Suprapubic skin (tissue), 4 donors: ENCODE measurements at regions not wholly inside any gene's neighbourhood (a gene's known extent, or its start where the extent isn't known, plus 50 kb on each side); places are given as distances from the start of the nearest gene placed in this dataset.
A peak's percentile ranks its signal among the peaks of the same experiment; 100 is the strongest.

Source experiments
- DNase-seq, 2 donors: peaks; one replicate each; pipeline ENCODE4 v3.0.0-alpha.2; 2019; ENCODE audit warnings: low spot score in 2 of 2
- H3K27ac ChIP-seq: fragments of 200-600 bp; sonication (generic); one replicate; pipeline ENCODE4 v1.5.1; 2019
- H3K27me3 ChIP-seq: fragments of 200-600 bp; sonication (generic); one replicate; pipeline ENCODE4 v1.5.1; 2019
- H3K36me3 ChIP-seq: fragments of 200-600 bp; sonication (generic); one replicate; pipeline ENCODE4 v1.5.1; 2019
- H3K4me1 ChIP-seq: fragments of 200-600 bp; sonication (generic); one replicate; pipeline ENCODE4 v1.5.1; 2019
- H3K4me3 ChIP-seq: fragments of 200-600 bp; sonication (generic); one replicate; pipeline ENCODE4 v1.5.1; 2019; ENCODE audit warnings: mild to moderate bottlenecking
- H3K9me3 ChIP-seq: fragments of 200-600 bp; sonication (generic); one replicate; pipeline ENCODE4 v1.5.1; 2019
- EP300 ChIP-seq: sonication (generic); formaldehyde crosslinking; IDR thresholded peaks from one replicate; pipeline ENCODE4 v1.6.1; 2017; ENCODE audit warnings: antibody characterized with exemption
- POLR2A ChIP-seq, 2 donors: fragments of 450-650 bp; IDR thresholded peaks; one replicate each; pipeline ENCODE4 v1.6.1; 2017; ENCODE audit warnings: antibody characterized with exemption in 2 of 2, mild to moderate bottlenecking in 2 of 2, moderate library complexity in 2 of 2
- POLR2AphosphoS5 ChIP-seq, 3 donors: sonication (generic); formaldehyde crosslinking; IDR thresholded peaks; one replicate each; pipeline ENCODE4 v1.6.1; 2017; ENCODE audit warnings: antibody characterized with exemption in 3 of 3
- WGBS: methylation state at CpG from one replicate; pipeline ENCODE4 v1.1.5; 2018; 5-methylcytosine and 5-hydroxymethylcytosine counted together
- TF ChIP-seq, protein P1 (sequence below), 2 donors: fragments of 200-600 bp in 1 of 2; fragments of 450-650 bp in 1 of 2; sonication (generic) in 1 of 2; IDR thresholded peaks; one replicate each; pipeline ENCODE4 v1.5.1; 2016 to 2019; ENCODE audit warnings: antibody characterized with exemption in 2 of 2, mild to moderate bottlenecking in 1 of 2, moderate library complexity in 1 of 2

DNA sequence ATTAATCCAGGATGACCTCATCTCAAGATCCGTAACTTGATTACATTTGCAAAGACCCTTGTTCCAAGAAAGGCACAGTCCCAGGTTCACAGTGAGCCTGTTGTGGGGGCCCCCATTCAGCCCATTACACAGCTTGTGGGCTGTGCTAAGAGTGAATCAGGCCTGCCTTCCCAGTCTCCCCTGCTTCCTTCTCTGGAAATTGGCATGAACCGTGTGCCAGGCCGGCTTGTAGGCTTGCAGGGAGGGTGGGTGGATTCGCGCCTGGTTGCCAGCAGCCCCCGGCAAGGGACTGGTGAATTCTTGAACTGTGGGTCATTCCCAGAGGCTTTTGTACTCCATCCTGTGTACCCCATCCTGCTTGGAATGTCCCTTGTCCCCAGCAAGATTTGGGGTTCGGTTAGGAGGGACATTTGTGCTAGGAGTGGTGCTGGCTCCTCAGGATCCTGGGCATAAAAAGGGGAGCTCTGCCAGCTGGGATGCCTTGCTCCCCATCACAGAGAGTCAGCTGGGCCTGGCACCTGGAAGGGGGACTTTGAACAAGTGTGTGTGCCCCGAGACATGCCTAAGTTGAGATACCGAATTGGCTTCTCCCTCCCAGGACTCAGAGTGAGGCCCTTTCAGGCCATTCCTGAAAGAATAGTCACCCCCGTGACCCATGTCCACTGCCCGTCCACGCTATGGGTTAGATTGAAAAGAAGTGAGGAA lies 818.2 kb downstream of the BRD1 start:
- H3K4me3 ChIP-seq: no peak overlapping the region

DNA sequence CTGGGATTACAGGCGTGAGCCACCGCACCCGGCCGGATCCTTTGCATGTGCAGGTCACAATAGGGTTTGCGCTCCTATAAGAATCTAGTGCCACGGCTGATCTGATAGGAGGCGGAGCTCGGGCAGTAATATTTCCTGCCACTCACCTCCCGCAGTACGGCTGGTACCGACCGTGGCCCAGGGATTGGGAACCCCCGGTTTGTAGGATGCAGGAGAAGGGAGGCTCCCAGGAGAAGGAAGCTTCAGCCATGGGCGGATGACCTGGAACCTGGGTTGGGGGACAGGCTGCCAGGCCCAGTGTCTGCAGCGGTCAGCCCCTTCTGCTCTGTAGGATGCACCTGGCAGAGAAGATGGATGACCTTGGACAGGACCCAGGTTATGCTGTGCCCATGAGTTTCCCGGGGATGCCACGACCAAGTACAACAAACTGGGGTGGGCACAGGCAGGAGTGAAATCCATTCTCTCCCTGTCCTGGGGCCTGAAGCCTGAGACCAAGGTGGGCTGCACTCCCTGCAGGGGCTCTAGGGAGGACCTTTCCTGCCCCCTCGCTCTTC lies 818.9 kb downstream of the BRD1 start:
- Histone ChIP-seq H3K9me3 (no peaks in the 10 kb centered on the region), H3K4me3 (no peak overlapping the region), H3K27ac (no peak overlapping the region), H3K27me3 (peaks cover 44% of the 10 kb centered on the region), H3K4me1 (no peaks in the 10 kb centered on the region), H3K36me3 (no peaks in the 10 kb centered on the region)
- 85% methylated on average over 15 of the region's 18 CpGs for WGBS
- TF ChIP-seq EP300 (no peak), POLR2AphosphoS5 (IDR thresholded peaks at IDR 0.05) (no peak)
- TF ChIP-seq, protein P1, sequence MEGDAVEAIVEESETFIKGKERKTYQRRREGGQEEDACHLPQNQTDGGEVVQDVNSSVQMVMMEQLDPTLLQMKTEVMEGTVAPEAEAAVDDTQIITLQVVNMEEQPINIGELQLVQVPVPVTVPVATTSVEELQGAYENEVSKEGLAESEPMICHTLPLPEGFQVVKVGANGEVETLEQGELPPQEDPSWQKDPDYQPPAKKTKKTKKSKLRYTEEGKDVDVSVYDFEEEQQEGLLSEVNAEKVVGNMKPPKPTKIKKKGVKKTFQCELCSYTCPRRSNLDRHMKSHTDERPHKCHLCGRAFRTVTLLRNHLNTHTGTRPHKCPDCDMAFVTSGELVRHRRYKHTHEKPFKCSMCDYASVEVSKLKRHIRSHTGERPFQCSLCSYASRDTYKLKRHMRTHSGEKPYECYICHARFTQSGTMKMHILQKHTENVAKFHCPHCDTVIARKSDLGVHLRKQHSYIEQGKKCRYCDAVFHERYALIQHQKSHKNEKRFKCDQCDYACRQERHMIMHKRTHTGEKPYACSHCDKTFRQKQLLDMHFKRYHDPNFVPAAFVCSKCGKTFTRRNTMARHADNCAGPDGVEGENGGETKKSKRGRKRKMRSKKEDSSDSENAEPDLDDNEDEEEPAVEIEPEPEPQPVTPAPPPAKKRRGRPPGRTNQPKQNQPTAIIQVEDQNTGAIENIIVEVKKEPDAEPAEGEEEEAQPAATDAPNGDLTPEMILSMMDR (IDR thresholded peaks at IDR 0.05): no peak
- peak in 1 of 2 donors; percentile 69 for DNase-seq

More for the DNA sequence above, 818.2 kb downstream of the BRD1 start:
- H3K27ac ChIP-seq: no peak overlapping the region
- no peaks in the 10 kb centered on the region for H3K9me3 ChIP-seq
- H3K27me3 ChIP-seq: peaks cover 49% of the 10 kb centered on the region
- no peaks in the 10 kb centered on the region for H3K4me1 ChIP-seq
- no peaks in the 10 kb centered on the region for H3K36me3 ChIP-seq
- WGBS: 78% methylated on average over 12 of the region's 12 CpGs
- TF ChIP-seq POLR2AphosphoS5 (IDR thresholded peaks at IDR 0.05) (no peak), EP300 (no peak), POLR2A (IDR thresholded peaks at IDR 0.05) (no peak)
- TF ChIP-seq, protein P1 (IDR thresholded peaks at IDR 0.05): no peak
- no peak for DNase-seq

DNA sequence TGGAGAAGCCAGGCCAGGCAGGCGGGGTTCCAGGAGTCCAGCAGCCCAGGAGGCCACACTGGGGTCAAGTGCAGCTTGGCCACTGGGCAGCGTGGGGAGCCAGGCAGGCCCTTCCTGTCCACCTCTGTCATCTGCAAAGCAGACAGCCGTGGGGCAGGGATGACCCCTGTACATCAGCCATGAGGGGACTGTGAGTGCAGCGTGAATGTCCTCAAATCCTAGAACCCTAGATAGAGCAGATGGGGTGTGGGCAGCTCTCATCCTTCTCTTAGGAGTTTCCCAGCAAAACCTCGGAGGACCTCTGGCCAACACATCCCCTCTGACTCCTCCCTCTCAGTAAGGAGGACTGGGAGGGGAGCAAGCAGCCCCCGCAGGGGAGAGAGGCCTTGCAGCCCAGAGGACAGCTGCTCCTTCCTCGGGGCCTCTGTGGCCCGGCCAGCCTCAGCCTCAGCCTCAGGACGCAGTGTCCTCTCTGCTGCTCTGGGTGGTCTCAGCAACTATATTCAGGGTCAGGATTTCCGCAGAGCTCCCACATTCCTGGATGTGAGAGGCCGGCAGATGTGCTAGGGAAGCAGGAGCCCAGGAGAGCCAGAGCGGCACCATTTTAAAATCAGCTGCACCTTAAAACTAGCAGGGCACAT lies 820.5 kb downstream of the BRD1 start:
- DNase-seq: no peak
- Histone ChIP-seq H3K9me3 (no peaks in the 10 kb centered on the region), H3K36me3 (no peaks in the 10 kb centered on the region), H3K4me1 (no peaks in the 10 kb centered on the region), H3K4me3 (no peak overlapping the region), H3K27ac (no peak overlapping the region), H3K27me3 (peaks cover 34% of the 10 kb centered on the region)
- WGBS: 66% methylated on average over 4 of the region's 12 CpGs
- TF ChIP-seq EP300 (no peak), POLR2A (IDR thresholded peaks at IDR 0.05) (no peak), POLR2AphosphoS5 (IDR thresholded peaks at IDR 0.05) (no peak)
- TF ChIP-seq, protein P1 (IDR thresholded peaks at IDR 0.05): no peak

DNA sequence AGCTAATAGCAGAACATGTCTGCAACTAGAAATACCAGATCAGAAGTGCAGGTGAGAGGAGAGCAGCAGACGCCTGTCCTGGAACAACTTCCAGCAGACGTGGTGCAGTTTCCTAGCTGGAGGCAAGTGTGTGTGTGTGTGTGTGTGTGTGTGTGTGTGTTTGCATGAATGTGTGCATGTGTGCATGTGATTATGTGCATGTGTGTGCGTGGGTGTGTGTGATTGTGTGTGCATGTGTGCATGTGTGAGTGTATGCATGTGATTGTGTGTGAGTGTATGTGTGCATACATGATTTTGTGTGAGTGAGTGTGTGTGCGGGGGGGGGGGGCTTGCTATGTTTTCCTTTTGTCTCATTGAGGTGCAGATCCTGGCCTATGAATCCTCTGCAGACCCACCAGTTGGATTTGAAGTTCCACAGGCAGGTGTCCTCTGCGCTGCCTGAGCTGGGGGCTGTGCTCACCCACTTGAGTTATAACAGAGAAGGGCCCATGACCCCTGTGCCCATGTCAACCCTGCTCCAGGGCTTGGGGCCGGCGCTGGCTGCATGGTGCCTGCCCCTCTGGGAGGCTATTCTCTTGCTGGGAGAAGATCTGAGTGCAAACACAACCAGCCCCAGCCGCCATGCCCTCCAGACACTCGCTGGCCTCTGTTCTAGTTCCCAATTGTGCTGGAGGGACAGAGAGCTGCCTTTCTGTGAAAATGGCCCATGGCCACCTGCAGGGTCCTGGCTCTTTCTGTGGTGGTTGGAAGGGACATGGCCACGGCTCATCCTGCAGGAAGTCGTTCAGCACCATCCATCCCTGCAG lies 821.3 kb downstream of the BRD1 start:
- Histone ChIP-seq H3K27me3 (peaks cover 27% of the 10 kb centered on the region), H3K4me3 (no peak overlapping the region), H3K4me1 (no peaks in the 10 kb centered on the region), H3K9me3 (peaks cover 3% of the 10 kb centered on the region), H3K27ac (no peak overlapping the region), H3K36me3 (no peaks in the 10 kb centered on the region)
- TF ChIP-seq POLR2A (IDR thresholded peaks at IDR 0.05) (no peak), EP300 (no peak), POLR2AphosphoS5 (IDR thresholded peaks at IDR 0.05) (no peak)
- TF ChIP-seq, protein P1 (IDR thresholded peaks at IDR 0.05): no peak
- DNase-seq: peak in 1 of 2 donors; percentile 67
- 85% methylated on average over 9 of the region's 11 CpGs for whole genome bisulfite sequencing
